Inflammatory macrophage treated with lipopolysaccharide for 1 hour (primary cell): ENCODE measurements at regions not wholly inside any gene's neighbourhood (a gene's known extent, or its start where the extent isn't known, plus 50 kb on each side); places are given as distances from the start of the nearest gene placed in this dataset.
"Not testable (repeated sequence)": the region's sequence is repeated elsewhere in the genome, so short reads cannot be mapped to it uniquely, and the experiment has no call there.

Experiments used
- DNase-seq, 2 donors: peaks; one replicate each; pipeline ENCODE4 v3.0.0-alpha.2; 2020 to 2022

DNA sequence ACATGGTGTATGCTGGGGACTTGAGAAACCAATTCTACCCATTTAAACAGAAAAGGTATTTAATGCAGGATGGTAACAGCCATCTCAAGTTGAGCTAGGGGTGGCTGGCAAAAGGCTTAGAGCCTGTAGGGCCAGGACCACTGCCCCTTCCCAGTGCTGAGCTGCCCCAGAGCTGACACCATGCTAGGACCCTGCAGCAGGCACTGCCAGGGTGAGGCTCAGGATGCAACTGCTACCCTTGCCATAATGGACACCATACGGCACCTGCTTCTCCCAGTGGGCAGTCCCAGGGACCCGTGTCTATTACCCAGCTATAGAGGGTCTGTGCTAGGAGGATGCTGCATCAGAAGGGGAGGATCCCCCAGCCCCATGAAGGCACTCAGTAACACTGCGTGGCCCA lies 160.7 kb upstream of the ADCY1 start:
- no peak for DNase-seq

DNA sequence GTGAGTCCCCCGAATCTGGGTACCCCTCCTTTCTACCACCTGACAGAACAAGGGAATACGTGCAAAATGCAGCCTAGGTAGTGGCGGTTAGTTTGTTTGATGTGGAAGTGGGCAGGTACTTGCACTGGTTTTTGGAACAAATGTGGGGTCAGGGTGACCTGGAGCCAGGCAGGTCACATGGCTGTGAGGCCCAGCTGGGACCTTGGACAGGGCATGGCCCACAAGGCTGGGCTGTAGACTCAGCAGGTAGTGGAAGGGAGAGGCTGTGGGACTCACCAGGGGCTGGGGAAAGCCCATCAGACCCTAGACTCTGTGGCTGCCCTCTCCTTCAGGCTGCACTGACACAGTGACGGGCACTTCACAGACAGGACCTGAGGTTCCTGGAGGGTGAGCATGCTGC lies 159.9 kb upstream of the ADCY1 start:
- DNase-seq = no peak

DNA sequence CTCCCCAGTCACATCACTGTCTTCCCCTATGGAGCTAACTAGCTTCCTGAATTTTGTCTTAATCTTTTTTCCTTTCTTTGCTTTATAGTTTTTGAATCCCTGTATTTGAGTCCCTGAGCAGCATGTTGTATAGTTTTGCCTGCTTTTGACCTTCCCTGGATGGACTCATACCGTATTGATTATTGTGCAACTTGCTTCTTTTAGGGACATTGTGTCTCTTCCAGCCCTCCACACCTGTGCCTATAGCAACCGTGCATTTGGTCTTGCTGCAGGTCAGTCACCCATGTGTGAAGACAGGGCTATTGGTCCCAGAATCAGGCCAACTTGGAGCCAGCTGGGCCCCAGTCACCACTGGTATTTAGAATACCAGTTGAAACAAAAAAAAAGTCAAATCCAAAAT lies 158.9 kb upstream of the ADCY1 start:
- no peak for DNase-seq

DNA sequence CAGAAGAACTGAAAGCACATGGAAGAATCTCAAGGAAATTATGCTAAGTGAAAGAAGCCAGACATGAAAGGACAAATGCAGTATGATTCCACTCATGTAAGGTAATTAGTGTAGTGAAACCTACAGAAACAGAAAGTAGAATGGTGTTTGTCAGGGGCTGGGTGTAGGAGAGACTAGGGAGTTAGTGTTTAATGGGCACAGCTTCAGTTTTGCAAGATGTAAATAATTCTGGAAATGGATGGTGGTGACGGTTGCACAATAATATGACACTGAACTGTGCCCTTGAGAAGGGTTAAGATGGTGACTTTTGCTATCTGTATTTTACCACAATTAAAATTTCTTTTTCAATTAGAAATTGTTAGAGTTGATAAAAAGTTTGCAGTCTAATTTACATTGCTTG lies 157.3 kb upstream of the ADCY1 start:
- no peak for DNase-seq

DNA sequence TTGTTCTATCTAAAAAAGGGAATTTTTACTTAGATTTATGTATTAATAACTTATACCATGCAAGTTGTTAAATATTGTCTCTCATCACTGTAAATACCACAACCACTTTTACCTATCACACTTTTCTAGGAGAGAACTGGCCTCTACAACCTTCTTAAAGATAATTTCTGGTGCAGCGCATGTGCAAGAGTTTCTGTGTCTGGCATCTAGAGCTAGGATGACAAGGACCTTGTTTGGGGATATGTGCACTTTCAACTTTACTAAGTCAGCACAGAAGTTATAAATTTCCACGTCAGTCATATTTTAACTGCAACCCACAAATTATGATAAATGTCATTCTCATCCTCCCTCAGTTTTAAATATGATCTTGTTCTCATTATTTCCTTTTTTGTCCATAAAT lies 156.9 kb upstream of the ADCY1 start:
- DNase-seq = no peak

DNA sequence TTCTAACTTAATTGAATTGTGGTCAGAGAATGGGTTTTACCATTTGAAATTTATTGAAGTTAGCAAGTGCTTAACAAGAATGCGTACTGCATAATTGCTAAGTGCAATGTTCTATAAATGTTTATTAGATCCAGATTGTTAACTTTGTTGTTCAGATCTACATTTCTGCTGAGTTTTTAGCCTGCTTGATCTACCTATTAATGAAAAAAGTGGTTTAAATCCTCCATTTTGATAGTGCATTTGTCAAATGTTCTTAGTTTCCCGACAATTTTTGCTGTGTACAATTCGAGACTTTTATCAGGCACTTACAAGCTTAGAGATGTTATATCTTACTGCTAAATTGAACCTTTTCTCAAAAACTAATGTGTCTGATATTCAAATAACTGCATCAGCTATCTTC lies 156.4 kb upstream of the ADCY1 start:
- no peak for DNase-seq

DNA sequence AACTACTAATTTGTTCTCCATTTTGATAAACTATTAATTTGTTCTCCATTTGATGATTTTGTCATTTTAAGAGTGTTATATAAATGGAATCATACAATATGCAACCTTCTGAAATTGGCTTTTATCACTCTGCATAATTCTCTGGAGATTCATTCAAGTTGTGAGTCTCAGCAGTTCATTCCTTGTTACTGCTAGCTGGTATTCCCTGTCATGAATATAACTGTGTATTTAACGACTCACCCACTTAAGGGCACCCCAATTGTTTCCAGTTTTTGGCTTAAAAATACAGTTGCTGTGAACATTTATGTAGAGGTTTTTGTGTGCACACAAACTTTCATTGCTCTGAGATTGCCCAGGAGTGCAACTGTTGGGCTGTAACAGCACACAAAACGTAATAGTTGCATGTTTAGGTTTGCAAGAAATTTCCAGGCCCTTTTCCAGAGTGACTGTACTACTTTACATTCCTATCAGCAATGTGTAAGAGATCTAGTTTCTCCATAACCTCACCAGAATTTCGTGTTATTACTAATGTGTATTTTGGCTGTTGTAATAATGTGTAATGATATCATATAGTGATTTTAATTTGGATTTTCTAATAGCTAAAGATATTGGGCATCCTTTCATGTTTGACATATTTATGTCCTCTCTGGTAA lies 153.2 kb upstream of the ADCY1 start:
- DNase-seq = no peak

DNA sequence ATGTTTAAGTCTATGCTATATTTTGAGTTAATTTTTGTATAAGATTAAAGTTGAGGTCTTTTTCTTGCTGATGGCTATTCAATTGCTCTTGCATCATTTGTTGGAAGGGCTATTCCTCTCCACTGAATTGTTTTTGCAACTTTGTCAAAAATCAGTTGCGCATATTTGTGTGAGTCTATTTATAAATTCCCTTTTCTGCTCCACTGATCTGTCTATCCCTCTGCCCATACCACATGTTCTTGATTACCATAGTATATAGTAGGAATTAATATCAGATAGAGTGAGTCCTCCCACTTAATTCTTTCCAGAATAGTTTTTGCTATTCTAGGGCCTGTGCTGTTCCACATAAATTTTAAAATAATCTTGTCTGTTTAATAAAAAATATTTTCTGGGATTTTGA lies 152.4 kb upstream of the ADCY1 start:
- no peak for DNase-seq

DNA sequence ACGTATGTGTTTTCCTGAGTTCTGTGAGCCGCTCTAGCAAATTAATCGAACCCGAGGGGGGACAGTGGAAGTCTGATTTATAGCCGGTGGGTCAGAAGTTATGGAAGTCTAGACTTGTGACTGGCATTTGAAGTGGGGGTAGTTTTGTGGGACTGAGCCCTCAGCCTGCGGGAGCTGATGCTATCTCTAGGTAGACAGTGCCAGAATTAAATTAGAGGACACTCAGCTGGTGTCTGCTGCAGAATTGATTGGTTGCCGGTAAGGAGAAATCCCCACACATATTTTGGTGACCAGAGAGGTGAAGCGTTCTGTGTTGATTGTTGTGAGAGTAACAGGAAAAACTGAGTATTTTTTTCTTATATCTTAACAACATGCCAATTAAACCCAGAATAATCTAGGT lies 143.8 kb upstream of the ADCY1 start:
- no peak for DNase-seq

DNA sequence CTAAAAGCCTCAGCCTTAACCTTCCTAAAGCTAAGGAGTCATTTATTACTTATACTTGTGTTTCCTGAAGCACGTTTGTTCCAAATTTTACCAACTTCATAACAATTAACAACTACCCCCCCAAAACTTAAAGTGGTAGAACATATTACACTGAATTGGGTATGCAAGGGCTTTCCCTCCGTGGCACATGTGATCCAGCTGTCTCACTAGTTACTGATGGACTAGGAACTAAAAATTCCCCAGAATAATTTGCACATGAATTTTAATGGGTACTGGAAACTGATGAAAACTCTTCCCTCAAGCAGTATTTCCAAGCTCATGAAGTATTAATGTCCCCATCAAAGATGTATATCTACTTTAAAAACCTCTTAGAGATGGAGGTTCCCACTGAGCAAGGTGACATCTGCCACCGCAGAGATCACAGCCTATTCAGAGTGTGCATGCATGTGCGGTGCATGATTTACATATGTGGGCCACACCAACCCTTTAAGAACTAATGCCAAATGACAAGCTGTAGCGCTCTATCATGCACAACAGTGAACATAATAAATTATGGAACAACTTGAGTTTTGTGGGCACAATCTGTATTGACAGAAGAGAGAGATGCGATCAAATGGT lies 139.9 kb upstream of the ADCY1 start:
- DNase-seq = no peak

DNA sequence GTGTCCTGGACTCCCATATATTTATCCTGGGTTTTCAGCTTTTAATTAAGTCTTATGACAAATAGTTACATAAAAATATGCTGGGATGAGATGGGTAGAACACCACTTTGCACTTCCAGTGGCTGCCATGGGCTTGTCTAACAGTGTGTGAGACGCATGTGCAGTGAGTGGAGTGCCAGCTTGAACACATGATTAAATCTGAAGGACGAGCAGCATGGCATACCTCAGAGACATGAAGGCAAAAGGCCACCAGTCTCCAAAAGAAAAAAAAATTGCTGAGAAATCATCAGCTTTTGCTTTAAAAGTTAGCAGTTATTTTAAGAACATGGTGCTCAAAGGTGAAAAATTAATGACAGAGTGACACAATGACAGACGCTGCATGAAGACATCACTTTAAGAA lies 139.0 kb upstream of the ADCY1 start:
- no peak for DNase-seq

DNA sequence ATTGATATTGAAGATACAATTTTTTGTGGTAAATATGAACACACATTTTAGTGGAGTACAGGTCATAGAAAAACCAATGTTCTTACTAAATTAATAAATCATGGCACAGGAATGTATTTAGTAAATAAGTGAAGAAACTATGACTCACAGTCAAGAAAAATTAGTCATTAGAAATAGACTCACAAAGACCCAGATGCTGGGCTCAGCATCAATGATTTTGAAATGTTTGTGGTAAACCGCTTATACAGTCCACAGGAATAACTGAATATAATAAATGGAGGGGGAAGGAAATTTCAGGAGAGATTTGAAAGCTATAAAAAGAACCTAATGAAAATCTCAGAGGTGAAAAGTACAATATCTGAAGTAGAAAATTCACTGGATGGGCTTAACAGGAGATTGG lies 138.3 kb upstream of the ADCY1 start:
- no peak for DNase-seq

DNA sequence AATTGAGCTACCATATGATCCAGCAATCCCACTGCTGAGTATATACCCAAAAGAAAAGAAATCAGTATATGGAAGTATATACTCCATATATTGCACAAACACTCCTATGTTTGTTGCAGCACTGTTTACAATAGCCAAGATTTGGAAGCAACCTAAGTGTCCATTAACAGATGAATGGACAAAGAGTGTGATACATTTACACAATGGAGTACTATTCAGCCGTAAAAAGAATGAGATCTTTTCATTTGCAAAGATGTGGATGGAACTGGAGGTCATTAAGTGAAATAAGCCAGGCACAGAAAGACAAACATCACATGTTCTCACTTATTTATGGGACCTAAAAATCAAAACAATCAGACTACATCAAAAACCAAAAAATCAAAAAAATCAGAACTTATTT lies 133.4 kb upstream of the ADCY1 start:
- DNase-seq = not testable (repeated sequence)

DNA sequence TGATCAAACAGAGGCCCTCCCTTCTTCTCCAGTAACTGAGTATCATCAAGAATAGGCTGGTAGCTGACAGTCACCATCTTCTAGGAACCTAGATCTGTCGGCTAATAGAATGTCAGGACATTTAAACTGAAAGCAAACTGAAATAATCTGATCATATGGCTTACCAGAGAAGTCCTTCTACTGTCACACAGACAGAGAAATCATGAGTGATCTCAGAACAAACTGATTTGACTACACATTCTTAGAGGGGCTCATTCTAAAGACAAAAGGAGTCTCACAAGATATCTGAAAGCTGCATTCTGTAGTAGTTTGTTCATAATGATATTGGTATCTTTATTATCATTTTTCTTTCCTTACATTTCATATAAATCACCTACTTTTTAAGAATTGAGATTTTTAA lies 130.9 kb upstream of the ADCY1 start:
- DNase-seq = no peak

DNA sequence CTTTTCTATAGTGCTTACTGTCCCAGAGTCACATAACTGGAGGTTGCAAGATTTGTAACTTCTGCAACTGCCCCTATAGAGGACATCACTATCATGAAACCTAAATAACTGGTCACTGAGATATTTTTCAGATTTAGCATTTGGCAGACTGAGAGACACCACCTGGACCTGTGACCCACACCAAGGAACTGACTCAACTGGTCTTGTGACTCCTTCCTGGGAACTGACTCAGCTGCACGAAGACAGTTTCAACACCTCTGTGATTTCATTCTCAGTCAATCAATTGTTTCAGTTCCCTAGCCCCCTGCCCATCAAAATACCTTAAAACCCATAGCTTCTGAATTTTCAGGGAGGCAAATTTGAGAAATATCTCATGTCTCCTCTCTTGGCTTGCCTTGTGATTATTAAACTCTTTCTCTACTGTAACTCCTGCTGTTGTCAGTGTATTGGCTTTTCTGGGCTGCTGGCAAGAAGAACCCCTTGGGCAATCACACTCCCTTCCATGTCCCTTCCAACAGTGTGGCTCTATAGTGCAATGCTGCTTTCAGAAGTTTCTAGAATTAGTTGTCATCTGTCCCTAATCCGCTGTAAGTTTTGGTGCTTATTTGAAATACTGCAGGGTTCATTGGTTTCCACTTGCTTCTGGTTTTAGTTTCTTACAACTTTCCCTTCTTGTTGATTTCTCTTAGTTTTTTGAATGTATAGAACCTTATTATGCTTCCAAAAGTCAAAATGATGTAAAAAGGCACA lies 127.8 kb upstream of the ADCY1 start:
- no peak for DNase-seq

DNA sequence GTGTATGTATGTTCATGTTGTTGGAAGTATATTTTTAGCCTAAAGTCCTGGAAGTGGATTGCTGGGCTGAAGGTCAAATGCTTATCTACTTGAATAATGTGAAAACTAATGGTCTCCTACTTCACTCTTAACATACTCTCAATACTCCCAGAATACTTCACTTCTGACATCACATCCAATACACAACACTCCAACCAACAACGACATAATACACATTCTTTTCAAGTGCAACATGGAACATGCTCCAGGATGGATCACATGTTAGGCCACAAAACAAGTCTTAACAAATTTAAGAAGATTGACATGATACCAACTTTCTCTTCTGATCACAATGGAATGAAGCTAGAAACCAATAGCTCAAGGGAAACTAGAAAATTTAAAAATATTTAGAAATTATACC lies 126.9 kb upstream of the ADCY1 start:
- no peak for DNase-seq

DNA sequence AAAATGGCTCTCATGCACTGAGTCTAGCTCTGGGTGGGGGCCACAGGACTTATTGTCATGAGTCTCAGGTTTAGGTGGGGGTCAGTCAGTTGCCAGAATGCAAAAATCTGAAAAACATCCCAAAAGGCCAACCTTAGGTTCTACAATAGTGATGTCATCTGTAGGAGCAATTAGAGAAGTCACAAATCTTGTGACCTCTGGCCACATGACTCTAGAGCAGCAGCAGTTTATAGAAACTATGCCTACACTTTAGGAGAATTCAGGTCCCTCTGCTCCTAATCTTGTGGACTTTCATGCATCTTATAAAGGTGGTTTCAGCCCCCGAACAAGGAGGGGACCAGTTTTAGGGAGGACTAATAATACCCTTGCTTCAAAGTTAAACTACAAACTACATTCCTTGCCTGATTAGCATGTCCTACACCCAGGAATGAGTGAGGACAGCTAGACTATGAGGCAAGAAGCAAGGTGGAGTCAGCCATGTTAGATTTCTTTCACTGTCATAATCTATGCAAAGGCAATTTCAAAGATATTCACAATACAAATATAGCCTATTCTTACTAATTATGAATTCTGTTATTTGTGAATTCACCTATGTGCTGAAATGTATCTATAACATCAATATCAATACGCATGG lies 123.5 kb upstream of the ADCY1 start:
- DNase-seq = peak in 1 of 2 donors; percentile 18

DNA sequence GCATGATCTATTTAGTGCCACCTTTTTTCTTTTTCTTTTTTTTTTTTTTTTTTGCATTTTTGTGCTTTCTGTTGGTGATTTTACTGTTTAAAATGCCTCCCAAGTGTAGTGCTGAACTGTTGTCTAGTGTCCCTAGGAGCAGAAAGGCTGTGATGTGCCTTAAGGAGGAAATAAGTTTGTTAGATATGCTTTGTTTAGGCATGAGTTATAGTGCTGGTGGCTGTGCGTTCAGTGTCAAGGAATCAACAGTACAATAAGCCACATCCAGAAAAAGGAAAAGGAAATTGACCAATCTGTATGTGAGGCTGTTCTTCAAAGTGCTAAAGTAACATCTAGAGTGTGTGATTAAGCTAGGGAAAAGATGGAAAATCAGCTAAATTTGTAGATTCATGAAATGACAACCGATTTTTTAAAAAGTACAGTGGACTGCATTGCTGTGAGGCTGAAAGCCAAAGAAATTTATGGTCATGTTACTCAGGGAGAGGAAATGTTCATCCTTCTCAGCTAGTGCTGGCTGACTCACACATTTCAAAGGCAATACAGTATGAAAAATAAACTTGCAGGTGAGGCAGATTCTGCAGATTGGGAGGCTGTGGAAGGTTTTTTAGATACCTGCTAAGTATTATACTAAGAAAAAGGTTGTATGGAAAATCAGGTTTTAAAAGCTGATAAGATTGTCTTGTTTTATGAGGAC lies 122.7 kb upstream of the ADCY1 start:
- no peak for DNase-seq

DNA sequence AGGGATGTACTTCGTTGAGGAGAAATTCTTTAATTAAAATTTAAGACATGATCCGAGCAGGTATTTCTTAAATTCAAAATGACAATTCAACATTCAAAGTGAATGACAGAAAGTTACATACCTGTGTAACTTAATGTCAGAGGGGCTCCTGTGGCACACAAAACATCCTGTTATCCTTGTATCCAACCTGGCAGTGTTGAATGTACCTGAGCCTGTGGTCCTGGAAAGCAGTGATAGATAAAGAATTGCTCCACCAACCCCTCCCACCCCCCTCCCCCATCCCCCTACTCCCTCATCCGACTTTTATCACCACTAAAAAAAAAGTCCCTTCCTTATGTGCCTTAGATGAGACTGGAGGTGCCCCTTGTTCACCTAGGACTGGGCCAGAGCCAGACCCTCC lies 119.4 kb upstream of the ADCY1 start:
- no peak for DNase-seq

DNA sequence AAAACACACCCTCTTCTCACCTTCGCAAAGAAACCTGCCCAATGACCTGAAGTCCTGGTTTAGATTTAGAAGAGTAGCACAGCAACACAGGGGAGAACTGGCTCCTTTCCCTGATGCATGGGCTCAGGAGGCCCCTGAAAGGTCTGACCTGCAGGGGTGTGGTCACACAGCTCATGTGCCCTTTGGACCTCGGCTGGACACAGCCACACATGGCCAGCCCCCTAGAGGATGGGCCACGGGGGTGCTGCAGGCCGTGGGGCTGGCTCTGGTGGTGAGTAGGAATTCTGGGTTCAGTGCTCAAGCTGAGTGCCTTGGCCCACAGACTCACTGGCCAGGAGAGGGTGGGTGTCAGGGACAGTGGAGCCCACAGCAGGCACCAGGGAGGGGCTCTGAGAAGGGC lies 118.5 kb upstream of the ADCY1 start:
- no peak for DNase-seq

DNA sequence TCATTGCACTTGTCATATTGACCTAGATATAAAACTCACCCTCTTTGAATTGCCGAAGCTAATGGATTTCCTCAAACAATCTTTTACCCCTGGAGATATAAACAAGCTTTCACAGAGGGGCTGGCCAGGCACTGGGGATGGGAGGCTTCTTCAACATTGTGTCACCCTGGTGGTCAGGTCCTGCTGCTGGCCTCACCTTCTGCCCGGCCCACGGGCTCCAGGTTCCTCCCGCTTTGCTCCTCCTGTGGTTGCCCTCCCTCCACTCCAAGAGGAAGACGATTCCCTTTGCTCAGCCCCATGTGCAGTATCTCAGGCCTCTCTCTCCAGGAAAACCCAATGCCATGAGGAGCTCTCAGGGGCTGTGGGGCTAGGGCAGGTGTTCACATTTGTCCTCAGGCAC lies 118.1 kb upstream of the ADCY1 start:
- no peak for DNase-seq

DNA sequence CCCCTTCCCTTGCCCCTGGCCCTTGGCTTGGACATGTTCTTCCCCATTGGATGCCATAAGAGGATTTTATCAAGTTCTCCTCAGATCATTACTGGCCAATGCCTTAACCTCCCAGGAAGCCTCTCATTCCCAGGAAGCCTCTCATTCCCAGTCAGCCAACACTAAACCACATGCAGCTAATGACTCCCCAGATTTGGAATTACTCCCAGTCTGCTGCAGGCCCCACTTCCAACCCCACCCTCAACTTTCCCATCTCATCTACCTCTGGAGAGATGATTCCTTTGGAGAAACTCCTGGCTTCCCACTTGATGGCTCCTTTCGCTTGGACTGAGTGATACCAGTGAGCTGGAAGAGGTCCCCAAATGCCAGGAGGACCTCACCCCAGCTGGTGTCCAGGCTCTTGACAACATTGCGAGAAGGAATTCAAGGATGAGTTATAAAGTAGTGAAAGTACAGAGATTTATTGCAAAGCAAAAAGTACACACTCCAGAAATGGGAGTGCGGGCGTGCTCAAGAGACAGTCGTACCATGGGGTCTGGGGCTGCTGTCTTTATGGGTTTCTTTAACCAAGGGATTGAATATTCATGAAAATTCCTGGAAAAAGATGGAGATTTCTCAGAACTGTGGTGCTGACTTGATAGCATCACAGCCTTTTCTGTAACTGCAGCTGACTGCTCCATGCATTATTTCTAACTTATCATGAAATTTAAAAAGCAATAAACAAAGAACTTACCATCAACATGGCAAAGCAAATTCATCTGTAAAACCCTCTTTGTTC lies 117.2 kb upstream of the ADCY1 start:
- DNase-seq = no peak

DNA sequence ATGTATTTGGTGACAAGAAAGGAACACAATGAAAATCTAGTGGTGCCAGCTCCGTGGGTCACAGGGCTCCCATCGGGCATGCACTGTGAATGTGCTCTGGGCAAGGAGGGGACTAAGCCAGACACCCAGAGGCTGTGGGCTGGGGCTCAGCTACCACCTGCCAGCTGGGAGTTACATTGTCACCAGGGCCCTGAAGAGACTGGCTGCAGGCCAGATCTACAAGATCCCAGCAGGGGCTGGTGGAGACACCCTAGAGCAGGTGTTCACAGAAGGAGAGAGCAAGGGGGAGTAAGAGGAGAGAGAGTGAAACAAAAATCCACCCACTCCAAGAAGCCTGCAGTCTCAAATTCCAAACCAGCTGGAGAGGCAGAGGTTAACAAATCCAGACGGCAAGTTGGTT lies 116.6 kb upstream of the ADCY1 start:
- DNase-seq = no peak
